Panc1 (cell line): ENCODE measurements at regions not wholly inside any gene's neighbourhood (a gene's known extent, or its start where the extent isn't known, plus 50 kb on each side); places are given as distances from the start of the nearest gene placed in this dataset.

Experiments
- ATAC-seq: fragments of 200-7000 bp; cut with Tn5 transposase; 2 replicates; pipeline ENCODE4 v1.9.1; 2020; ENCODE audit warnings: mild to moderate bottlenecking, moderate library complexity
- BruUV-seq: library from RNA; stranded (reverse); fragments of 400-500 nt; replicated peaks from 2 replicates; lab custom pipeline; 2021; lab: Mats Ljungman, UMichigan
- CTCF ChIA-PET: fragments of 300-600 bp; sonication (Branson Sonifier 250); formaldehyde crosslinking; loops from one replicate; lab custom pipeline; 2022; ENCODE audit warnings: antibody characterized with exemption; lab: Charles Lee
- POLR2A ChIA-PET: fragments of 300-600 bp; sonication (Branson Sonifier 250); formaldehyde crosslinking; loops from one replicate; lab custom pipeline; 2022; ENCODE audit warnings: antibody characterized with exemption; lab: Charles Lee
- DNase-seq: peaks from one replicate; pipeline ENCODE4 v3.0.0-alpha.2; 2010; ENCODE audit warnings: low read depth, low spot score
- H3K27ac ChIP-seq: 2 replicates; pipeline ENCODE4 v1.5.1; 2011; ENCODE audit warnings: mild to moderate bottlenecking, low read length, inconsistent platforms
- H3K27me3 ChIP-seq: fragments of 200-500 bp; sonication (Bioruptor generic); 2 replicates; pipeline ENCODE4 v1.6.0; 2014; ENCODE audit warnings: low read length, inconsistent platforms; ENCODE audit not compliant: control insufficient read depth, insufficient read depth
- H3K36me3 ChIP-seq: fragments of 200-500 bp; sonication (Bioruptor generic); 2 replicates; pipeline ENCODE4 v1.5.1; 2014; ENCODE audit warnings: inconsistent platforms, mild to moderate bottlenecking, low read length, moderate library complexity; ENCODE audit not compliant: control insufficient read depth, insufficient read depth
- H3K4me1 ChIP-seq: 2 replicates; pipeline ENCODE4 v1.5.1; 2011; ENCODE audit warnings: inconsistent platforms, mild to moderate bottlenecking, low read length, moderate library complexity; ENCODE audit not compliant: control insufficient read depth, insufficient read depth
- H3K4me3 ChIP-seq, 2 experiments: 2 replicates each; pipeline ENCODE4 v1.5.1; 2011 to 2012; ENCODE audit warnings: low read depth in 2 of 2, low read length in 2 of 2, mild to moderate bottlenecking in 2 of 2, inconsistent platforms in 1 of 2, moderate library complexity in 1 of 2
- H3K9me3 ChIP-seq: fragments of 200-500 bp; sonication (Bioruptor generic); 2 replicates; pipeline ENCODE4 v1.5.1; 2014; ENCODE audit warnings: low read depth, mild to moderate bottlenecking, inconsistent platforms, low read length, moderate library complexity; ENCODE audit not compliant: control insufficient read depth, insufficient read depth
- POLR2AphosphoS5 ChIP-seq: IDR thresholded peaks from 2 replicates; pipeline ENCODE4 v1.6.1; 2012; ENCODE audit warnings: mild to moderate bottlenecking, low read depth, low read length, moderate library complexity
- SIN3A ChIP-seq: IDR thresholded peaks from 2 replicates; pipeline ENCODE4 v1.6.1; 2012; ENCODE audit warnings: low read depth, mild to moderate bottlenecking, low read length, moderate library complexity, borderline replicate concordance; ENCODE audit not compliant: insufficient read depth
- TCF7L2 ChIP-seq: IDR thresholded peaks from 2 replicates; pipeline ENCODE4 v1.6.1; 2011; ENCODE audit warnings: mild to moderate bottlenecking, low read depth, low read length, inconsistent platforms
- in situ Hi-C: cut with HindIII; loops from 2 replicates; pipeline ENCODE4 v1.10.0; 2016; ENCODE audit warnings: low sequenced_read_pairs, low pct_unique_long_range_greater_than_20kb
- intact Hi-C: fragments of 100-400 bp; cut with micrococcal nuclease; formaldehyde crosslinking; loops from one replicate; pipeline ENCODE4 v1.10.0; 2022; ENCODE audit not compliant: unreplicated experiment
- TF ChIP-seq, protein P1 (sequence below): fragments of 450-650 bp; IDR thresholded peaks from 2 replicates; pipeline ENCODE4 v1.5.1; 2017; ENCODE audit warnings: mild to moderate bottlenecking
- TF ChIP-seq, protein P2 (sequence below), 2 experiments: IDR thresholded peaks; 2 replicates each; pipeline ENCODE4 v1.6.1; 2011 to 2012; ENCODE audit warnings: low read depth in 2 of 2, control low read depth in 1 of 2, low read length in 1 of 2, mild to moderate bottlenecking in 1 of 2, moderate library complexity in 1 of 2; ENCODE audit not compliant: insufficient read depth in 1 of 2

DNA sequence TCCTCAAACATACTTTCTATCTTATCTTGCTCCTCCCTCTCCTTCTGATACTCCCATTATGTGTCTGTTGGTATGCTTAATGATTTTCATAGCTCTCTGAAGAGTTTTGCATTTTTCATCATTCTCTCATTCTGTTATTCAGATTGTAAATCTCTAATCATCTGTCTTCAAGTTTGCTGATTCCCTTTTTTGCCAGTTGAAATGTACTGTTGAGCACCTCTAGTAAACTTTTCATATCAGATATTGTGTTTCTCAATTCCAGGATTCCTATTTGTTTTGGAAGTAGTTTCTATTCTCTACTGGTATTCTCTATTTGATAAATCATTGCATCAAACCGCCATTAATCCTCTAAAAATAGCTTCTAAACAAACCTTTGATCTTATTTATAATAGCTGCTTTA lies 387.7 kb downstream of the PAX1 start:
- intact Hi-C loops: no loop called here
- POLR2A ChIA-PET: no interaction called here

DNA sequence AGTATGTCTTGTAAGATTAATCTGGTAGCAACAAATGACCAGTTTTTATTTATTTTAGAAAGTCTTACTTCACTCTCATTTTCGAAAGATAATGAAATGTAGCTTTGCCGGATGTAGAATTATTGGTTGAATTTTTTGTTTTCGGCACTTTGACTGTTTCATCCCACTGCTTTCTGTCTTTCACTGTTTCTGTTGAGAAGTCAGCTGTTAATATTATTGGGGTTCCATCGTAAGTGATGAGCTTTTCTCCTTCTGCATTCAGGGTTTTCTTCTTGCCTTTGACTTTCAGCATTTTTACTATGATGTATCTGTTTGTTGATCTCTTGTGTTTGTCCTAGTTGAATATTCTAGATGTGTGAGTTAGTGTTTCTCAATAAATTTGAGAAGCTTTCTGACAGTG lies 383.4 kb downstream of the PAX1 start:
- DNase-seq (no peak), ATAC-seq (no peak)
- Histone ChIP-seq H3K27me3 (no peaks in the 10 kb centered on the region), H3K27ac (no peak overlapping the region), H3K4me3 (no peak overlapping the region), H3K36me3 (no peaks in the 10 kb centered on the region; the same call in 1 of the 2 replicates), H3K4me1 (no peaks in the 10 kb centered on the region), H3K9me3 (peaks cover 5% of the 10 kb centered on the region; the same call in 1 of the 2 replicates)
- in situ Hi-C loops (no loop called here), intact Hi-C loops (no loop called here)
- TF ChIP-seq SIN3A: no peak
- TF ChIP-seq, protein P1, sequence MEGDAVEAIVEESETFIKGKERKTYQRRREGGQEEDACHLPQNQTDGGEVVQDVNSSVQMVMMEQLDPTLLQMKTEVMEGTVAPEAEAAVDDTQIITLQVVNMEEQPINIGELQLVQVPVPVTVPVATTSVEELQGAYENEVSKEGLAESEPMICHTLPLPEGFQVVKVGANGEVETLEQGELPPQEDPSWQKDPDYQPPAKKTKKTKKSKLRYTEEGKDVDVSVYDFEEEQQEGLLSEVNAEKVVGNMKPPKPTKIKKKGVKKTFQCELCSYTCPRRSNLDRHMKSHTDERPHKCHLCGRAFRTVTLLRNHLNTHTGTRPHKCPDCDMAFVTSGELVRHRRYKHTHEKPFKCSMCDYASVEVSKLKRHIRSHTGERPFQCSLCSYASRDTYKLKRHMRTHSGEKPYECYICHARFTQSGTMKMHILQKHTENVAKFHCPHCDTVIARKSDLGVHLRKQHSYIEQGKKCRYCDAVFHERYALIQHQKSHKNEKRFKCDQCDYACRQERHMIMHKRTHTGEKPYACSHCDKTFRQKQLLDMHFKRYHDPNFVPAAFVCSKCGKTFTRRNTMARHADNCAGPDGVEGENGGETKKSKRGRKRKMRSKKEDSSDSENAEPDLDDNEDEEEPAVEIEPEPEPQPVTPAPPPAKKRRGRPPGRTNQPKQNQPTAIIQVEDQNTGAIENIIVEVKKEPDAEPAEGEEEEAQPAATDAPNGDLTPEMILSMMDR: no peak
- TF ChIP-seq, protein P2, sequence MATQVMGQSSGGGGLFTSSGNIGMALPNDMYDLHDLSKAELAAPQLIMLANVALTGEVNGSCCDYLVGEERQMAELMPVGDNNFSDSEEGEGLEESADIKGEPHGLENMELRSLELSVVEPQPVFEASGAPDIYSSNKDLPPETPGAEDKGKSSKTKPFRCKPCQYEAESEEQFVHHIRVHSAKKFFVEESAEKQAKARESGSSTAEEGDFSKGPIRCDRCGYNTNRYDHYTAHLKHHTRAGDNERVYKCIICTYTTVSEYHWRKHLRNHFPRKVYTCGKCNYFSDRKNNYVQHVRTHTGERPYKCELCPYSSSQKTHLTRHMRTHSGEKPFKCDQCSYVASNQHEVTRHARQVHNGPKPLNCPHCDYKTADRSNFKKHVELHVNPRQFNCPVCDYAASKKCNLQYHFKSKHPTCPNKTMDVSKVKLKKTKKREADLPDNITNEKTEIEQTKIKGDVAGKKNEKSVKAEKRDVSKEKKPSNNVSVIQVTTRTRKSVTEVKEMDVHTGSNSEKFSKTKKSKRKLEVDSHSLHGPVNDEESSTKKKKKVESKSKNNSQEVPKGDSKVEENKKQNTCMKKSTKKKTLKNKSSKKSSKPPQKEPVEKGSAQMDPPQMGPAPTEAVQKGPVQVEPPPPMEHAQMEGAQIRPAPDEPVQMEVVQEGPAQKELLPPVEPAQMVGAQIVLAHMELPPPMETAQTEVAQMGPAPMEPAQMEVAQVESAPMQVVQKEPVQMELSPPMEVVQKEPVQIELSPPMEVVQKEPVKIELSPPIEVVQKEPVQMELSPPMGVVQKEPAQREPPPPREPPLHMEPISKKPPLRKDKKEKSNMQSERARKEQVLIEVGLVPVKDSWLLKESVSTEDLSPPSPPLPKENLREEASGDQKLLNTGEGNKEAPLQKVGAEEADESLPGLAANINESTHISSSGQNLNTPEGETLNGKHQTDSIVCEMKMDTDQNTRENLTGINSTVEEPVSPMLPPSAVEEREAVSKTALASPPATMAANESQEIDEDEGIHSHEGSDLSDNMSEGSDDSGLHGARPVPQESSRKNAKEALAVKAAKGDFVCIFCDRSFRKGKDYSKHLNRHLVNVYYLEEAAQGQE (IDR thresholded peaks at IDR 0.05; ENCODE audit: insufficient read depth in 1 of 2, low read depth in 2 of 2, low read length in 1 of 2): no peak
- no peak for TF ChIP-seq TCF7L2
- TF ChIP-seq POLR2AphosphoS5: no peak
- ChIA-PET POLR2A (no interaction called here), CTCF (no interaction called here)
- BruUV-seq: no TSS peak

More for the DNA sequence above, 387.7 kb downstream of the PAX1 start:
- Histone ChIP-seq H3K27me3 (no peaks in the 10 kb centered on the region), H3K36me3 (no peaks in the 10 kb centered on the region), H3K4me1 (no peaks in the 10 kb centered on the region), H3K4me3 (no peak overlapping the region), H3K27ac (no peak overlapping the region), H3K9me3 (peaks cover 5% of the 10 kb centered on the region; the same call in 1 of the 2 replicates)
- TF ChIP-seq POLR2AphosphoS5 (no peak), SIN3A (no peak), TCF7L2 (no peak)
- TF ChIP-seq, protein P2 (IDR thresholded peaks at IDR 0.05; ENCODE audit: insufficient read depth in 1 of 2, low read depth in 2 of 2, low read length in 1 of 2): no peak
- TF ChIP-seq, protein P1: no peak
- CTCF ChIA-PET: no interaction called here
- ATAC-seq (no peak), DNase-seq (no peak)
- no TSS peak for BruUV-seq
- in situ Hi-C loops: no loop called here
